Activated naive CD4-positive, alpha-beta T cell treated with anti-CD3 and anti-CD28 coated beads, Interleukin-2, amount 10 ng/mL, durations not matched to agents 7 days and 5 days (primary cell): ENCODE measurements at regions not wholly inside any gene's neighbourhood (a gene's known extent, or its start where the extent isn't known, plus 50 kb on each side); places are given as distances from the start of the nearest gene placed in this dataset.

Experiments used
- CTCF ChIA-PET: fragments of 350-600 bp; sonication (Branson Sonifier 250); formaldehyde crosslinking; loops from one replicate; lab custom pipeline; 2021; ENCODE audit warnings: antibody characterized with exemption; lab: Charles Lee
- DNase-seq: peaks from one replicate; pipeline ENCODE4 v3.0.0-alpha.2; 2020
- H3K27ac Mint-ChIP-seq: one replicate; pipeline ENCODE4 v1.8.0; 2021; ENCODE audit warnings: mild to moderate bottlenecking, moderate library complexity, mixed read lengths
- H3K27me3 Mint-ChIP-seq: one replicate; pipeline ENCODE4 v1.8.0; 2021; ENCODE audit warnings: mild to moderate bottlenecking, mixed read lengths
- H3K36me3 Mint-ChIP-seq: one replicate; pipeline ENCODE4 v1.8.0; 2021; ENCODE audit warnings: mixed read lengths
- H3K4me1 Mint-ChIP-seq: one replicate; pipeline ENCODE4 v1.8.0; 2021; ENCODE audit warnings: mixed read lengths
- H3K4me3 Mint-ChIP-seq: one replicate; pipeline ENCODE4 v1.8.0; 2021; ENCODE audit warnings: mild to moderate bottlenecking, moderate library complexity, mixed read lengths
- H3K9me3 Mint-ChIP-seq: one replicate; pipeline ENCODE4 v1.8.0; 2021; ENCODE audit warnings: mixed read lengths

- no peak overlapping the region for H3K27ac Mint-ChIP-seq
- no peaks in the 10 kb centered on the region for H3K36me3 Mint-ChIP-seq
- no peaks in the 10 kb centered on the region for H3K27me3 Mint-ChIP-seq
- H3K4me3 Mint-ChIP-seq = no peak overlapping the region
- DNase-seq = no peak
- H3K4me1 Mint-ChIP-seq = no peaks in the 10 kb centered on the region
- no peaks in the 10 kb centered on the region for H3K9me3 Mint-ChIP-seq
- CTCF ChIA-PET = no interaction called here
These were observed 557.5 kb upstream of the NDST4 start for GRCh38 chr4:115670930-115671329.

GRCh38 chr4:115668396-115668795 lies 555.0 kb upstream of the NDST4 start:
- no peaks in the 10 kb centered on the region for H3K4me1 Mint-ChIP-seq
- H3K4me3 Mint-ChIP-seq = no peak overlapping the region
- H3K27me3 Mint-ChIP-seq = no peaks in the 10 kb centered on the region
- H3K9me3 Mint-ChIP-seq = peaks cover 3% of the 10 kb centered on the region
- DNase-seq = no peak
- H3K36me3 Mint-ChIP-seq = no peaks in the 10 kb centered on the region
- CTCF ChIA-PET = no interaction called here
- H3K27ac Mint-ChIP-seq = no peak overlapping the region

- Mint-ChIP-seq H3K27me3 (no peaks in the 10 kb centered on the region), H3K36me3 (no peaks in the 10 kb centered on the region), H3K27ac (peak overlapping the region; percentile 33), H3K9me3 (peaks cover 3% of the 10 kb centered on the region), H3K4me1 (no peaks in the 10 kb centered on the region), H3K4me3 (no peak overlapping the region)
- DNase-seq = no peak
- CTCF ChIA-PET = no interaction called here
These were observed 550.9 kb upstream of the NDST4 start for GRCh38 chr4:115664285-115664684.

GRCh38 chr4:115660465-115660864 lies 547.0 kb upstream of the NDST4 start:
- H3K36me3 Mint-ChIP-seq = no peaks in the 10 kb centered on the region
- peaks cover 3% of the 10 kb centered on the region for H3K9me3 Mint-ChIP-seq
- H3K4me3 Mint-ChIP-seq = no peak overlapping the region
- no peak overlapping the region for H3K27ac Mint-ChIP-seq
- DNase-seq = no peak
- no peaks in the 10 kb centered on the region for H3K4me1 Mint-ChIP-seq
- CTCF ChIA-PET = no interaction called here
- no peaks in the 10 kb centered on the region for H3K27me3 Mint-ChIP-seq

- CTCF ChIA-PET = no interaction called here
- Mint-ChIP-seq H3K36me3 (no peaks in the 10 kb centered on the region), H3K4me3 (no peak overlapping the region), H3K9me3 (peaks cover 9% of the 10 kb centered on the region), H3K27me3 (no peaks in the 10 kb centered on the region), H3K4me1 (no peaks in the 10 kb centered on the region), H3K27ac (no peak overlapping the region)
- no peak for DNase-seq
These were observed 544.7 kb upstream of the NDST4 start for GRCh38 chr4:115657991-115658650.

GRCh38 chr4:115655626-115656025 lies 542.2 kb upstream of the NDST4 start:
- H3K4me1 Mint-ChIP-seq = no peaks in the 10 kb centered on the region
- DNase-seq = no peak
- CTCF ChIA-PET = no interaction called here
- H3K4me3 Mint-ChIP-seq = no peak overlapping the region
- H3K27ac Mint-ChIP-seq = no peak overlapping the region
- no peaks in the 10 kb centered on the region for H3K36me3 Mint-ChIP-seq
- H3K27me3 Mint-ChIP-seq = no peaks in the 10 kb centered on the region
- H3K9me3 Mint-ChIP-seq = peaks cover 10% of the 10 kb centered on the region

- no peaks in the 10 kb centered on the region for H3K4me1 Mint-ChIP-seq
- no peak overlapping the region for H3K4me3 Mint-ChIP-seq
- DNase-seq = no peak
- H3K36me3 Mint-ChIP-seq = no peaks in the 10 kb centered on the region
- H3K27me3 Mint-ChIP-seq = no peaks in the 10 kb centered on the region
- peaks cover 5% of the 10 kb centered on the region for H3K9me3 Mint-ChIP-seq
- CTCF ChIA-PET = no interaction called here
- H3K27ac Mint-ChIP-seq = no peak overlapping the region
These were observed 535.4 kb upstream of the NDST4 start for GRCh38 chr4:115648786-115649185.

- Mint-ChIP-seq H3K4me1 (no peaks in the 10 kb centered on the region), H3K36me3 (no peaks in the 10 kb centered on the region), H3K27ac (no peak overlapping the region), H3K27me3 (no peaks in the 10 kb centered on the region), H3K9me3 (no peaks in the 10 kb centered on the region), H3K4me3 (no peak overlapping the region)
- no peak for DNase-seq
- CTCF ChIA-PET = no interaction called here
These were observed 515.9 kb upstream of the NDST4 start for GRCh38 chr4:115629270-115629669.

- Mint-ChIP-seq H3K27ac (no peak overlapping the region), H3K9me3 (no peaks in the 10 kb centered on the region), H3K36me3 (no peaks in the 10 kb centered on the region), H3K4me3 (no peak overlapping the region), H3K27me3 (no peaks in the 10 kb centered on the region), H3K4me1 (no peaks in the 10 kb centered on the region)
- no peak for DNase-seq
- CTCF ChIA-PET = no interaction called here
These were observed 496.2 kb upstream of the NDST4 start for GRCh38 chr4:115609631-115610030.

GRCh38 chr4:115607311-115607710 lies 493.9 kb upstream of the NDST4 start:
- CTCF ChIA-PET = no interaction called here
- Mint-ChIP-seq H3K4me3 (no peak overlapping the region), H3K36me3 (no peaks in the 10 kb centered on the region), H3K27me3 (no peaks in the 10 kb centered on the region), H3K4me1 (no peaks in the 10 kb centered on the region), H3K9me3 (no peaks in the 10 kb centered on the region), H3K27ac (no peak overlapping the region)
- DNase-seq = no peak

GRCh38 chr4:115596265-115597001 lies 483.0 kb upstream of the NDST4 start:
- H3K27me3 Mint-ChIP-seq = no peaks in the 10 kb centered on the region
- CTCF ChIA-PET = no interaction called here
- H3K27ac Mint-ChIP-seq = no peak overlapping the region
- H3K4me1 Mint-ChIP-seq = no peaks in the 10 kb centered on the region
- H3K36me3 Mint-ChIP-seq = no peaks in the 10 kb centered on the region
- no peak for DNase-seq
- no peak overlapping the region for H3K4me3 Mint-ChIP-seq
- peaks cover 2% of the 10 kb centered on the region for H3K9me3 Mint-ChIP-seq

- H3K36me3 Mint-ChIP-seq = no peaks in the 10 kb centered on the region
- no peak overlapping the region for H3K27ac Mint-ChIP-seq
- CTCF ChIA-PET = no interaction called here
- H3K9me3 Mint-ChIP-seq = no peaks in the 10 kb centered on the region
- no peak overlapping the region for H3K4me3 Mint-ChIP-seq
- H3K27me3 Mint-ChIP-seq = no peaks in the 10 kb centered on the region
- no peak for DNase-seq
- no peaks in the 10 kb centered on the region for H3K4me1 Mint-ChIP-seq
These were observed 467.5 kb upstream of the NDST4 start for GRCh38 chr4:115580901-115581300.

GRCh38 chr4:115575851-115576250 lies 462.4 kb upstream of the NDST4 start:
- DNase-seq = no peak
- Mint-ChIP-seq H3K27ac (no peak overlapping the region), H3K4me1 (no peaks in the 10 kb centered on the region), H3K27me3 (no peaks in the 10 kb centered on the region), H3K36me3 (no peaks in the 10 kb centered on the region), H3K9me3 (peaks cover 2% of the 10 kb centered on the region), H3K4me3 (no peak overlapping the region)
- CTCF ChIA-PET = no interaction called here

GRCh38 chr4:115562506-115562905 lies 449.1 kb upstream of the NDST4 start:
- CTCF ChIA-PET = interaction anchor here (0.7 kb wide), 1 partner anchor 10 kb away, joined by 3 read pairs; no protein-coding TSS in a partner anchor

GRCh38 chr4:115548123-115548522 lies 434.7 kb upstream of the NDST4 start:
- DNase-seq = no peak
- Mint-ChIP-seq H3K27ac (no peak overlapping the region), H3K27me3 (no peaks in the 10 kb centered on the region), H3K36me3 (no peaks in the 10 kb centered on the region), H3K9me3 (peaks cover 5% of the 10 kb centered on the region), H3K4me1 (no peaks in the 10 kb centered on the region), H3K4me3 (no peak overlapping the region)
- CTCF ChIA-PET = no interaction called here

More at GRCh38 chr4:115562506-115562905, 449.1 kb upstream of the NDST4 start:
- H3K36me3 Mint-ChIP-seq = no peaks in the 10 kb centered on the region
- H3K4me1 Mint-ChIP-seq = no peaks in the 10 kb centered on the region
- no peak overlapping the region for H3K27ac Mint-ChIP-seq
- H3K9me3 Mint-ChIP-seq = peaks cover 3% of the 10 kb centered on the region
- H3K4me3 Mint-ChIP-seq = no peak overlapping the region
- no peak for DNase-seq
- no peaks in the 10 kb centered on the region for H3K27me3 Mint-ChIP-seq
